WTC11 (cell line): ENCODE measurements at regions not wholly inside any gene's neighbourhood (a gene's known extent, or its start where the extent isn't known, plus 50 kb on each side); places are given as distances from the start of the nearest gene placed in this dataset.

Experiments used
- ATAC-seq: fragments of 200-7000 bp; cut with Tn5 transposase; 2 replicates; pipeline ENCODE4 v1.10.0; 2021; ENCODE audit warnings: mild to moderate bottlenecking, moderate library complexity
- CTCF ChIA-PET: fragments of 300-600 bp; sonication (Branson Sonifier 250); formaldehyde crosslinking; loops from one replicate; lab custom pipeline; 2021; ENCODE audit warnings: antibody characterized with exemption; lab: Charles Lee
- POLR2A ChIA-PET: fragments of 350-600 bp; sonication (Branson Sonifier 250); formaldehyde crosslinking; loops from one replicate; lab custom pipeline; 2021; ENCODE audit warnings: antibody characterized with exemption; lab: Charles Lee
- DNase-seq: peaks from one replicate; pipeline ENCODE4 v3.0.0; 2021; ENCODE audit warnings: low spot score
- H3K27ac Mint-ChIP-seq: 2 replicates; pipeline ENCODE4 v1.8.0; 2021; ENCODE audit warnings: mixed read lengths
- H3K27me3 Mint-ChIP-seq: 2 replicates; pipeline ENCODE4 v1.8.0; 2021; ENCODE audit warnings: low read depth, mild to moderate bottlenecking, moderate library complexity, mixed read lengths
- H3K36me3 Mint-ChIP-seq: 2 replicates; pipeline ENCODE4 v1.8.0; 2021; ENCODE audit warnings: mixed read lengths
- H3K4me1 Mint-ChIP-seq: 2 replicates; pipeline ENCODE4 v1.8.0; 2022; ENCODE audit warnings: mixed read lengths
- H3K4me3 Mint-ChIP-seq: 2 replicates; pipeline ENCODE4 v1.8.0; 2021; ENCODE audit warnings: mild to moderate bottlenecking, moderate library complexity, mixed read lengths
- H3K9me3 Mint-ChIP-seq: 2 replicates; pipeline ENCODE4 v1.8.0; 2021; ENCODE audit warnings: mixed read lengths
- ELF4 ChIP-seq: sonication (generic); formaldehyde crosslinking; IDR thresholded peaks from 2 replicates; pipeline ENCODE4 v1.8.1; 2022; ENCODE audit warnings: low read depth, mild to moderate bottlenecking, moderate library complexity, missing genetic modification reagents
- ESRRA ChIP-seq: sonication (generic); formaldehyde crosslinking; IDR thresholded peaks from 2 replicates; pipeline ENCODE4 v1.8.1; 2022; ENCODE audit warnings: mild to moderate bottlenecking, missing genetic modification reagents, borderline replicate concordance
- ETV6 ChIP-seq: sonication (generic); formaldehyde crosslinking; IDR thresholded peaks from 2 replicates; pipeline ENCODE4 v1.8.1; 2022; ENCODE audit warnings: mild to moderate bottlenecking, missing genetic modification reagents
- JAZF1 ChIP-seq: fragments of 250-450 bp; sonication (Bioruptor Pico); IDR thresholded peaks from 2 replicates; pipeline ENCODE4 v1.9.0; 2021; ENCODE audit warnings: moderate library complexity, mild to moderate bottlenecking, inconsistent platforms
- KAT7 ChIP-seq: sonication (generic); formaldehyde crosslinking; IDR thresholded peaks from 2 replicates; pipeline ENCODE4 v1.8.1; 2023; ENCODE audit warnings: missing genetic modification reagents, mild to moderate bottlenecking, borderline replicate concordance
- NR1H2 ChIP-seq: sonication (generic); formaldehyde crosslinking; IDR thresholded peaks from 2 replicates; pipeline ENCODE4 v1.9.0; 2021; ENCODE audit warnings: mild to moderate bottlenecking, moderate library complexity, missing genetic modification reagents
- OVOL2 ChIP-seq: fragments of 250-450 bp; sonication (Bioruptor Pico); IDR thresholded peaks from 2 replicates; pipeline ENCODE4 v1.9.0; 2021; ENCODE audit warnings: mild to moderate bottlenecking, borderline replicate concordance
- TEAD1 ChIP-seq: sonication (generic); formaldehyde crosslinking; IDR thresholded peaks from 2 replicates; pipeline ENCODE4 v1.8.0; 2022; ENCODE audit warnings: mild to moderate bottlenecking, missing genetic modification reagents
- ZNF121 ChIP-seq: sonication (generic); formaldehyde crosslinking; IDR thresholded peaks from 2 replicates; pipeline ENCODE4 v1.8.0; 2023; ENCODE audit warnings: missing genetic modification reagents
- TF ChIP-seq, protein P1 (sequence below): fragments of 250-450 bp; sonication (Bioruptor Pico); IDR thresholded peaks from 2 replicates; pipeline ENCODE4 v1.9.0; 2021; ENCODE audit warnings: mild to moderate bottlenecking, borderline replicate concordance
- TF ChIP-seq, protein P2 (sequence below): sonication (generic); formaldehyde crosslinking; IDR thresholded peaks from 2 replicates; pipeline ENCODE4 v1.8.1; 2023; ENCODE audit warnings: mild to moderate bottlenecking, missing genetic modification reagents, borderline replicate concordance
- TF ChIP-seq, protein P3 (sequence below): sonication (generic); formaldehyde crosslinking; conservative IDR thresholded peaks from 2 replicates; pipeline ENCODE4 v1.8.1; 2023; ENCODE audit warnings: mild to moderate bottlenecking, low read depth, missing genetic modification reagents, moderate library complexity
- TF ChIP-seq, protein P4 (sequence below): sonication (generic); formaldehyde crosslinking; IDR thresholded peaks from 2 replicates; pipeline ENCODE4 v1.8.0; 2023; ENCODE audit warnings: missing genetic modification reagents
- TF ChIP-seq, protein P5 (sequence below): sonication (generic); formaldehyde crosslinking; IDR thresholded peaks from 2 replicates; pipeline ENCODE4 v1.8.0; 2022; ENCODE audit warnings: missing genetic modification reagents

DNA sequence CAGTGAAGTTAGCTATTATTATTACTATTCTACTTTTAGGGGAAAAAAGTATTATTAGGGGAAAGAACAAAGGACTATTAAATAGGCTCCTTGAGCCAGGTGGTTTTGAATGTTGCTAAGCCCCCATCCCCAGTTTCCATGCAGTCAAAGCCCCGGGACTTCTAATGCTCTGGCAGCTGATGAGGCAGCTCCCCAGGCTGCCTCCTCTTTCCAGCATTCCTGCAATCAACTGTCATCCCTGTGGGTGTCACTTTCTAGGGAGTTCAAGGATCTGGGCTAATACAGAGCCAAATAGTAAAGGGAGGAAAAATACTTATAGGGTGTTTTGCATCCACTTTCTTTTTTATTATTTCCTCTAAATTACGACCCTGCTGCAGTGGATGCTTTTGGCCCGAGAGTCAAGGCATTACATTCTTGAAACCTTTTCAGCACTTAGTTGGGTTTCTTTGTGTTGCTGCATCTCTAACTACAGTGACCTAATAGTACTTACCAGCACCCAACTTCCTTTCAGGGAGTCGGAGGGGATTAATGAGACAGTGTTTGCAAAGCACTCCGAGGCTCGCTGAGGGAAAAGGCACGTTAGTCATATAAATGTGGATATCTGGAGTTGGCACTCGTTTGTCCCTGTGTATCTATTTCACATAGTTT, 303.9 kb upstream of the MAP3K7 start:
- ChIA-PET POLR2A (no interaction called here), CTCF (interaction anchor here (1.1 kb wide), 1 partner anchor 259 kb away, joined by 3 read pairs; no protein-coding TSS in a partner anchor)
- DNase-seq (no peak), ATAC-seq (peak; percentile 76)
- H3K9me3 Mint-ChIP-seq: no peaks in the 10 kb centered on the region
- peaks cover 6% of the 10 kb centered on the region; the same call in 1 of the 2 replicates for H3K27me3 Mint-ChIP-seq
- H3K4me1 Mint-ChIP-seq: peaks cover 36% of the 10 kb centered on the region
- TF ChIP-seq OVOL2 (no peak), ETV6 (CRISPR knock-in tag) (no peak), TEAD1 (CRISPR knock-in tag) (no peak), KAT7 (no peak), ZNF121 (CRISPR knock-in tag) (no peak), NR1H2 (CRISPR knock-in tag) (no peak), ELF4 (CRISPR knock-in tag) (no peak), JAZF1 (CRISPR knock-in tag) (no peak), ESRRA (CRISPR knock-in tag) (no peak)
- TF ChIP-seq, protein P1, sequence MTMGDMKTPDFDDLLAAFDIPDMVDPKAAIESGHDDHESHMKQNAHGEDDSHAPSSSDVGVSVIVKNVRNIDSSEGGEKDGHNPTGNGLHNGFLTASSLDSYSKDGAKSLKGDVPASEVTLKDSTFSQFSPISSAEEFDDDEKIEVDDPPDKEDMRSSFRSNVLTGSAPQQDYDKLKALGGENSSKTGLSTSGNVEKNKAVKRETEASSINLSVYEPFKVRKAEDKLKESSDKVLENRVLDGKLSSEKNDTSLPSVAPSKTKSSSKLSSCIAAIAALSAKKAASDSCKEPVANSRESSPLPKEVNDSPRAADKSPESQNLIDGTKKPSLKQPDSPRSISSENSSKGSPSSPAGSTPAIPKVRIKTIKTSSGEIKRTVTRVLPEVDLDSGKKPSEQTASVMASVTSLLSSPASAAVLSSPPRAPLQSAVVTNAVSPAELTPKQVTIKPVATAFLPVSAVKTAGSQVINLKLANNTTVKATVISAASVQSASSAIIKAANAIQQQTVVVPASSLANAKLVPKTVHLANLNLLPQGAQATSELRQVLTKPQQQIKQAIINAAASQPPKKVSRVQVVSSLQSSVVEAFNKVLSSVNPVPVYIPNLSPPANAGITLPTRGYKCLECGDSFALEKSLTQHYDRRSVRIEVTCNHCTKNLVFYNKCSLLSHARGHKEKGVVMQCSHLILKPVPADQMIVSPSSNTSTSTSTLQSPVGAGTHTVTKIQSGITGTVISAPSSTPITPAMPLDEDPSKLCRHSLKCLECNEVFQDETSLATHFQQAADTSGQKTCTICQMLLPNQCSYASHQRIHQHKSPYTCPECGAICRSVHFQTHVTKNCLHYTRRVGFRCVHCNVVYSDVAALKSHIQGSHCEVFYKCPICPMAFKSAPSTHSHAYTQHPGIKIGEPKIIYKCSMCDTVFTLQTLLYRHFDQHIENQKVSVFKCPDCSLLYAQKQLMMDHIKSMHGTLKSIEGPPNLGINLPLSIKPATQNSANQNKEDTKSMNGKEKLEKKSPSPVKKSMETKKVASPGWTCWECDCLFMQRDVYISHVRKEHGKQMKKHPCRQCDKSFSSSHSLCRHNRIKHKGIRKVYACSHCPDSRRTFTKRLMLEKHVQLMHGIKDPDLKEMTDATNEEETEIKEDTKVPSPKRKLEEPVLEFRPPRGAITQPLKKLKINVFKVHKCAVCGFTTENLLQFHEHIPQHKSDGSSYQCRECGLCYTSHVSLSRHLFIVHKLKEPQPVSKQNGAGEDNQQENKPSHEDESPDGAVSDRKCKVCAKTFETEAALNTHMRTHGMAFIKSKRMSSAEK (CRISPR knock-in tag): no peak
- TF ChIP-seq, protein P2, sequence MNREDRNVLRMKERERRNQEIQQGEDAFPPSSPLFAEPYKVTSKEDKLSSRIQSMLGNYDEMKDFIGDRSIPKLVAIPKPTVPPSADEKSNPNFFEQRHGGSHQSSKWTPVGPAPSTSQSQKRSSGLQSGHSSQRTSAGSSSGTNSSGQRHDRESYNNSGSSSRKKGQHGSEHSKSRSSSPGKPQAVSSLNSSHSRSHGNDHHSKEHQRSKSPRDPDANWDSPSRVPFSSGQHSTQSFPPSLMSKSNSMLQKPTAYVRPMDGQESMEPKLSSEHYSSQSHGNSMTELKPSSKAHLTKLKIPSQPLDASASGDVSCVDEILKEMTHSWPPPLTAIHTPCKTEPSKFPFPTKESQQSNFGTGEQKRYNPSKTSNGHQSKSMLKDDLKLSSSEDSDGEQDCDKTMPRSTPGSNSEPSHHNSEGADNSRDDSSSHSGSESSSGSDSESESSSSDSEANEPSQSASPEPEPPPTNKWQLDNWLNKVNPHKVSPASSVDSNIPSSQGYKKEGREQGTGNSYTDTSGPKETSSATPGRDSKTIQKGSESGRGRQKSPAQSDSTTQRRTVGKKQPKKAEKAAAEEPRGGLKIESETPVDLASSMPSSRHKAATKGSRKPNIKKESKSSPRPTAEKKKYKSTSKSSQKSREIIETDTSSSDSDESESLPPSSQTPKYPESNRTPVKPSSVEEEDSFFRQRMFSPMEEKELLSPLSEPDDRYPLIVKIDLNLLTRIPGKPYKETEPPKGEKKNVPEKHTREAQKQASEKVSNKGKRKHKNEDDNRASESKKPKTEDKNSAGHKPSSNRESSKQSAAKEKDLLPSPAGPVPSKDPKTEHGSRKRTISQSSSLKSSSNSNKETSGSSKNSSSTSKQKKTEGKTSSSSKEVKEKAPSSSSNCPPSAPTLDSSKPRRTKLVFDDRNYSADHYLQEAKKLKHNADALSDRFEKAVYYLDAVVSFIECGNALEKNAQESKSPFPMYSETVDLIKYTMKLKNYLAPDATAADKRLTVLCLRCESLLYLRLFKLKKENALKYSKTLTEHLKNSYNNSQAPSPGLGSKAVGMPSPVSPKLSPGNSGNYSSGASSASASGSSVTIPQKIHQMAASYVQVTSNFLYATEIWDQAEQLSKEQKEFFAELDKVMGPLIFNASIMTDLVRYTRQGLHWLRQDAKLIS (CRISPR knock-in tag): no peak
- TF ChIP-seq, protein P3, sequence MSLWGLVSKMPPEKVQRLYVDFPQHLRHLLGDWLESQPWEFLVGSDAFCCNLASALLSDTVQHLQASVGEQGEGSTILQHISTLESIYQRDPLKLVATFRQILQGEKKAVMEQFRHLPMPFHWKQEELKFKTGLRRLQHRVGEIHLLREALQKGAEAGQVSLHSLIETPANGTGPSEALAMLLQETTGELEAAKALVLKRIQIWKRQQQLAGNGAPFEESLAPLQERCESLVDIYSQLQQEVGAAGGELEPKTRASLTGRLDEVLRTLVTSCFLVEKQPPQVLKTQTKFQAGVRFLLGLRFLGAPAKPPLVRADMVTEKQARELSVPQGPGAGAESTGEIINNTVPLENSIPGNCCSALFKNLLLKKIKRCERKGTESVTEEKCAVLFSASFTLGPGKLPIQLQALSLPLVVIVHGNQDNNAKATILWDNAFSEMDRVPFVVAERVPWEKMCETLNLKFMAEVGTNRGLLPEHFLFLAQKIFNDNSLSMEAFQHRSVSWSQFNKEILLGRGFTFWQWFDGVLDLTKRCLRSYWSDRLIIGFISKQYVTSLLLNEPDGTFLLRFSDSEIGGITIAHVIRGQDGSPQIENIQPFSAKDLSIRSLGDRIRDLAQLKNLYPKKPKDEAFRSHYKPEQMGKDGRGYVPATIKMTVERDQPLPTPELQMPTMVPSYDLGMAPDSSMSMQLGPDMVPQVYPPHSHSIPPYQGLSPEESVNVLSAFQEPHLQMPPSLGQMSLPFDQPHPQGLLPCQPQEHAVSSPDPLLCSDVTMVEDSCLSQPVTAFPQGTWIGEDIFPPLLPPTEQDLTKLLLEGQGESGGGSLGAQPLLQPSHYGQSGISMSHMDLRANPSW (CRISPR knock-in tag): no peak
- TF ChIP-seq, protein P4, sequence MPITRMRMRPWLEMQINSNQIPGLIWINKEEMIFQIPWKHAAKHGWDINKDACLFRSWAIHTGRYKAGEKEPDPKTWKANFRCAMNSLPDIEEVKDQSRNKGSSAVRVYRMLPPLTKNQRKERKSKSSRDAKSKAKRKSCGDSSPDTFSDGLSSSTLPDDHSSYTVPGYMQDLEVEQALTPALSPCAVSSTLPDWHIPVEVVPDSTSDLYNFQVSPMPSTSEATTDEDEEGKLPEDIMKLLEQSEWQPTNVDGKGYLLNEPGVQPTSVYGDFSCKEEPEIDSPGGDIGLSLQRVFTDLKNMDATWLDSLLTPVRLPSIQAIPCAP (CRISPR knock-in tag): no peak
- TF ChIP-seq, protein P5, sequence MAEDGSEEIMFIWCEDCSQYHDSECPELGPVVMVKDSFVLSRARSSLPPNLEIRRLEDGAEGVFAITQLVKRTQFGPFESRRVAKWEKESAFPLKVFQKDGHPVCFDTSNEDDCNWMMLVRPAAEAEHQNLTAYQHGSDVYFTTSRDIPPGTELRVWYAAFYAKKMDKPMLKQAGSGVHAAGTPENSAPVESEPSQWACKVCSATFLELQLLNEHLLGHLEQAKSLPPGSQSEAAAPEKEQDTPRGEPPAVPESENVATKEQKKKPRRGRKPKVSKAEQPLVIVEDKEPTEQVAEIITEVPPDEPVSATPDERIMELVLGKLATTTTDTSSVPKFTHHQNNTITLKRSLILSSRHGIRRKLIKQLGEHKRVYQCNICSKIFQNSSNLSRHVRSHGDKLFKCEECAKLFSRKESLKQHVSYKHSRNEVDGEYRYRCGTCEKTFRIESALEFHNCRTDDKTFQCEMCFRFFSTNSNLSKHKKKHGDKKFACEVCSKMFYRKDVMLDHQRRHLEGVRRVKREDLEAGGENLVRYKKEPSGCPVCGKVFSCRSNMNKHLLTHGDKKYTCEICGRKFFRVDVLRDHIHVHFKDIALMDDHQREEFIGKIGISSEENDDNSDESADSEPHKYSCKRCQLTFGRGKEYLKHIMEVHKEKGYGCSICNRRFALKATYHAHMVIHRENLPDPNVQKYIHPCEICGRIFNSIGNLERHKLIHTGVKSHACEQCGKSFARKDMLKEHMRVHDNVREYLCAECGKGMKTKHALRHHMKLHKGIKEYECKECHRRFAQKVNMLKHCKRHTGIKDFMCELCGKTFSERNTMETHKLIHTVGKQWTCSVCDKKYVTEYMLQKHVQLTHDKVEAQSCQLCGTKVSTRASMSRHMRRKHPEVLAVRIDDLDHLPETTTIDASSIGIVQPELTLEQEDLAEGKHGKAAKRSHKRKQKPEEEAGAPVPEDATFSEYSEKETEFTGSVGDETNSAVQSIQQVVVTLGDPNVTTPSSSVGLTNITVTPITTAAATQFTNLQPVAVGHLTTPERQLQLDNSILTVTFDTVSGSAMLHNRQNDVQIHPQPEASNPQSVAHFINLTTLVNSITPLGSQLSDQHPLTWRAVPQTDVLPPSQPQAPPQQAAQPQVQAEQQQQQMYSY (CRISPR knock-in tag): no peak
- no peak overlapping the region for H3K27ac Mint-ChIP-seq
- no peaks in the 10 kb centered on the region for H3K36me3 Mint-ChIP-seq
- H3K4me3 Mint-ChIP-seq: no peak overlapping the region
